H1 (cell line): ENCODE measurements at regions not wholly inside any gene's neighbourhood (a gene's known extent, or its start where the extent isn't known, plus 50 kb on each side); places are given as distances from the start of the nearest gene placed in this dataset.

Source experiments
- CTCF ChIA-PET: fragments of 300-600 bp; sonication (Branson Sonifier 250); formaldehyde crosslinking; loops from one replicate; lab custom pipeline; 2021; ENCODE audit not compliant: partially characterized antibody; lab: Charles Lee
- POLR2A ChIA-PET: fragments of 300-600 bp; sonication (Branson Sonifier 250); formaldehyde crosslinking; loops from one replicate; lab custom pipeline; 2021; ENCODE audit warnings: inconsistent platforms; ENCODE audit not compliant: partially characterized antibody; lab: Charles Lee
- DNase-seq, 2 experiments: peaks; one replicate each; pipeline versions ENCODE4 v3.0.0 to v3.0.0-alpha.2; 2010 to 2022; ENCODE audit warnings: low spot score in 2 of 2, low read depth in 1 of 2, mixed read lengths in 1 of 2
- FAIRE-seq: peaks from 2 replicates; lab custom pipeline; 2011; peaks lifted over from hg19 to GRCh38; lab: Jason Lieb, UNC
- H2AFZ ChIP-seq: 2 replicates; pipeline ENCODE4 v1.8.1; 2012; ENCODE audit warnings: low read length, inconsistent platforms
- H2AK5ac ChIP-seq: 2 replicates; pipeline ENCODE4 v1.6.1; 2013; ENCODE audit warnings: low read depth, low read length
- H2BK120ac ChIP-seq: replicated peaks from 2 replicates; pipeline ENCODE3; 2013; ENCODE audit warnings: low read depth, low read length, inconsistent platforms
- H2BK12ac ChIP-seq: 2 replicates; pipeline ENCODE4 v1.6.1; 2013; ENCODE audit warnings: low read depth, low read length
- H2BK15ac ChIP-seq: 2 replicates; pipeline ENCODE4 v1.6.1; 2013; ENCODE audit warnings: low read length
- H2BK20ac ChIP-seq: 2 replicates; pipeline ENCODE4 v1.6.1; 2013; ENCODE audit warnings: low read length
- H2BK5ac ChIP-seq: 2 replicates; pipeline ENCODE4 v1.6.1; 2013; ENCODE audit warnings: low read depth, low read length
- H3K14ac ChIP-seq: 2 replicates; pipeline ENCODE4 v1.6.1; 2013; ENCODE audit warnings: inconsistent platforms; ENCODE audit not compliant: insufficient read length
- H3K18ac ChIP-seq: 2 replicates; pipeline ENCODE4 v1.6.1; 2013; ENCODE audit warnings: low read length; ENCODE audit errors: extremely low read depth
- H3K23ac ChIP-seq: 2 replicates; pipeline ENCODE4 v1.6.1; 2013; ENCODE audit warnings: inconsistent platforms; ENCODE audit not compliant: insufficient read length
- H3K23me2 ChIP-seq: 2 replicates; pipeline ENCODE4 v1.6.1; 2013; ENCODE audit warnings: low read depth, low read length
- H3K27ac ChIP-seq: 2 replicates; pipeline ENCODE4 v1.6.1; 2011; ENCODE audit warnings: low read depth, low read length, inconsistent platforms
- H3K27me3 ChIP-seq, 4 experiments: replicated peaks in 1 of 4; 1 replicate in 1 of 4; 2 replicates in 3 of 4; pipeline versions ENCODE4 v1.6.1 to v1.8.1; 2011 to 2013; ENCODE audit warnings: low read length in 3 of 4, mild to moderate bottlenecking in 3 of 4, inconsistent platforms in 2 of 4, mixed read lengths in 2 of 4, moderate library complexity in 1 of 4; ENCODE audit not compliant: control insufficient read depth in 3 of 4, insufficient read depth in 3 of 4; ENCODE audit errors: extremely low read depth in 1 of 4
- H3K36me3 ChIP-seq, 4 experiments: 2 replicates each; pipeline versions ENCODE4 v1.6.1 to v1.8.1; 2011 to 2013; ENCODE audit warnings: mild to moderate bottlenecking in 4 of 4, low read length in 3 of 4, moderate library complexity in 2 of 4, control low read depth in 1 of 4, inconsistent platforms in 1 of 4; ENCODE audit not compliant: insufficient read depth in 4 of 4, control insufficient read depth in 2 of 4
- H3K4ac ChIP-seq: replicated peaks from 2 replicates; pipeline ENCODE3; 2013; ENCODE audit warnings: low read length, low read depth, mixed read lengths, inconsistent platforms; ENCODE audit not compliant: insufficient read length
- H3K4me1 ChIP-seq, 4 experiments: replicated peaks in 1 of 4; 1 replicate in 1 of 4; 2 replicates in 3 of 4; pipeline versions ENCODE4 v1.6.1 to v1.8.1; 2011 to 2013; ENCODE audit warnings: low read length in 3 of 4, inconsistent platforms in 2 of 4, mixed read lengths in 1 of 4; ENCODE audit not compliant: insufficient read depth in 4 of 4, control insufficient read depth in 3 of 4
- H3K4me2 ChIP-seq, 2 experiments: 2 replicates each; pipeline versions ENCODE4 v1.6.1 to v1.8.1; 2011 to 2013; ENCODE audit warnings: low read depth in 2 of 2, low read length in 2 of 2, control low read depth in 1 of 2, inconsistent platforms in 1 of 2, mild to moderate bottlenecking in 1 of 2; ENCODE audit not compliant: insufficient read depth in 1 of 2
- H3K4me3 ChIP-seq, 4 experiments: fragments of 200-600, 300-600 bp in 1 of 4; sonication (generic), shearing (Covaris generic), sonication (Bioruptor Twin) in 1 of 4; 2 replicates each; pipeline versions ENCODE4 v1.5.1 to v1.8.1; 2011 to 2016; ENCODE audit warnings: low read length in 4 of 4, low read depth in 3 of 4, control low read depth in 2 of 4, inconsistent platforms in 2 of 4, mild to moderate bottlenecking in 2 of 4, mixed read lengths in 1 of 4, moderate library complexity in 1 of 4; ENCODE audit not compliant: insufficient read depth in 2 of 4; ENCODE audit errors: extremely low read depth in 1 of 4
- H3K56ac ChIP-seq: replicated peaks from 2 replicates; pipeline ENCODE3; 2013; ENCODE audit warnings: low read depth, mild to moderate bottlenecking, mixed read lengths, low read length, inconsistent platforms; ENCODE audit not compliant: insufficient read length
- H3K79me1 ChIP-seq: 2 replicates; pipeline ENCODE4 v1.6.1; 2013; ENCODE audit warnings: low read depth, low read length, control low read depth
- H3K79me2 ChIP-seq, 2 experiments: 2 replicates each; pipeline versions ENCODE4 v1.6.1 to v1.8.1; 2012 to 2013; ENCODE audit warnings: low read length in 2 of 2, mild to moderate bottlenecking in 2 of 2, inconsistent platforms in 1 of 2; ENCODE audit not compliant: insufficient read depth in 2 of 2, control insufficient read depth in 1 of 2
- H3K9ac ChIP-seq, 4 experiments: replicated peaks in 1 of 4; 1 replicate in 1 of 4; 2 replicates in 3 of 4; pipeline versions ENCODE4 v1.6.1 to v1.8.1; 2011 to 2013; ENCODE audit warnings: low read depth in 3 of 4, low read length in 3 of 4, control low read depth in 2 of 4, mild to moderate bottlenecking in 2 of 4, moderate library complexity in 2 of 4, inconsistent platforms in 1 of 4; ENCODE audit errors: extremely low read depth in 1 of 4
- H3K9me3 ChIP-seq, 2 experiments: 2 replicates each; pipeline versions ENCODE4 v1.6.1 to v1.8.1; 2012 to 2013; ENCODE audit warnings: mild to moderate bottlenecking in 2 of 2, moderate library complexity in 2 of 2, control low read depth in 1 of 2, inconsistent platforms in 1 of 2, low read depth in 1 of 2, low read length in 1 of 2, mixed read lengths in 1 of 2; ENCODE audit not compliant: insufficient read depth in 2 of 2
- H4K20me1 ChIP-seq, 2 experiments: replicated peaks in 1 of 2; 2 replicates each; pipeline versions ENCODE3 to v1.8.1; 2011 to 2013; ENCODE audit warnings: inconsistent platforms in 2 of 2, low read length in 2 of 2, mild to moderate bottlenecking in 1 of 2; ENCODE audit not compliant: insufficient read depth in 2 of 2, control insufficient read depth in 1 of 2
- H4K5ac ChIP-seq: 2 replicates; pipeline ENCODE4 v1.6.1; 2013; ENCODE audit warnings: low read length, low read depth, mixed read lengths, inconsistent platforms; ENCODE audit not compliant: insufficient read length
- H4K8ac ChIP-seq: 2 replicates; pipeline ENCODE4 v1.8.0; 2013; ENCODE audit warnings: mild to moderate bottlenecking, moderate library complexity, low read length, inconsistent platforms; ENCODE audit not compliant: insufficient read depth; ENCODE audit errors: extremely low read depth
- H4K91ac ChIP-seq: replicated peaks from 2 replicates; pipeline ENCODE3; 2013; ENCODE audit warnings: low read length, mixed read lengths, inconsistent platforms; ENCODE audit not compliant: insufficient read length
- CHD1 ChIP-seq: IDR thresholded peaks from 2 replicates; pipeline ENCODE4 v1.6.1; 2012; ENCODE audit warnings: low read depth, low read length, improper control_type of control experiment
- EGR1 ChIP-seq: IDR thresholded peaks from 2 replicates; pipeline ENCODE4 v1.6.1; 2011; ENCODE audit warnings: low read depth, low read length, borderline replicate concordance
- EP300 ChIP-seq, 2 experiments: IDR thresholded peaks; 1 replicate in 1 of 2; 2 replicates in 1 of 2; pipeline ENCODE4 v1.6.1; 2011 to 2012; ENCODE audit warnings: low read depth in 2 of 2, low read length in 2 of 2, mild to moderate bottlenecking in 2 of 2, borderline replicate concordance in 1 of 2, inconsistent platforms in 1 of 2, moderate library complexity in 1 of 2
- JUND ChIP-seq: IDR thresholded peaks from 2 replicates; pipeline ENCODE4 v1.6.1; 2011; ENCODE audit warnings: mild to moderate bottlenecking, improper control_type of control experiment, low read length
- RXRA ChIP-seq: IDR thresholded peaks from 2 replicates; pipeline ENCODE4 v1.6.1; 2011; ENCODE audit warnings: low read depth, mild to moderate bottlenecking, low read length, moderate library complexity; ENCODE audit not compliant: insufficient read depth
- WGBS, 2 experiments: shearing (Covaris generic) in 1 of 2; methylation state at CpG; one replicate each; pipeline versions ENCODE4 v1.1.6 to v1.1.7; 2013 to 2015; ENCODE audit warnings: low lambda C conversion rate in 2 of 2, mixed read lengths in 2 of 2, inconsistent platforms in 1 of 2, low coverage in 1 of 2, missing lambda C conversion rate in 1 of 2; ENCODE audit not compliant: insufficient replicate concordance in 2 of 2, insufficient coverage in 1 of 2, insufficient read length in 1 of 2; ENCODE audit errors: extremely low coverage in 1 of 2, missing lambda C conversion rate in 1 of 2; 5-methylcytosine and 5-hydroxymethylcytosine counted together

- peaks cover 0 to 2% of the 10 kb centered on the region in 2 experiments for H4K20me1 ChIP-seq
- H2AK5ac ChIP-seq, result no peak overlapping the region
- H4K91ac ChIP-seq, result no peak overlapping the region
- no peak overlapping the region for H3K4me3 ChIP-seq
- FAIRE-seq (no peak), DNase-seq (no peak)
- H3K14ac ChIP-seq, result no peak overlapping the region
- no peak overlapping the region for H3K23ac ChIP-seq
- H3K4me2 ChIP-seq, result no peak overlapping the region
- H3K79me1 ChIP-seq, result no peaks in the 10 kb centered on the region
- TF ChIP-seq EGR1 (no peak), EP300 (IDR thresholded peaks at IDR 0.05; ENCODE audit: borderline replicate concordance in 1 of 2, low read depth in 2 of 2, low read length in 2 of 2) (no peak), JUND (no peak), RXRA (no peak), CHD1 (no peak)
- H3K79me2 ChIP-seq, result no peaks in the 10 kb centered on the region
- no peaks in the 10 kb centered on the region for H3K9me3 ChIP-seq
- H2BK120ac ChIP-seq, result no peak overlapping the region
- H3K27ac ChIP-seq, result no peak overlapping the region
- H3K23me2 ChIP-seq, result no peaks in the 10 kb centered on the region
- no peak overlapping the region for H3K56ac ChIP-seq
- H2AFZ ChIP-seq, result no peak overlapping the region
- no peak overlapping the region for H3K9ac ChIP-seq
- H3K4ac ChIP-seq, result no peak overlapping the region
- no peak overlapping the region for H2BK5ac ChIP-seq
- H3K27me3 ChIP-seq, result no peaks in the 10 kb centered on the region; a peak in 1 of 7 replicates
- no peak overlapping the region for H3K18ac ChIP-seq
- no peak overlapping the region for H2BK20ac ChIP-seq
- H4K8ac ChIP-seq, result no peak overlapping the region
- ChIA-PET POLR2A (no interaction called here), CTCF (interaction anchor here (0.9 to 3.5 kb wide), 4 partner anchors 11 to 109 kb away, joined by 3 to 16 read pairs (median 4); no protein-coding TSS in a partner anchor)
- H2BK15ac ChIP-seq, result no peak overlapping the region
- H3K4me1 ChIP-seq, result no peaks in the 10 kb centered on the region
- no peak overlapping the region for H2BK12ac ChIP-seq
- WGBS, 2 experiments, result 84% methylated on average over 2 of the region's 2 CpGs; no CpG with 5 or more reads in 1 of the 2 experiments
- no peak overlapping the region for H4K5ac ChIP-seq
- no peaks in the 10 kb centered on the region for H3K36me3 ChIP-seq
Measured at GRCh38 chr7:32378988-32379387, 111.2 kb downstream of the LSM5 start.
